ENCODE measurements at regions not wholly inside any gene's neighbourhood (a gene's known extent, or its start where the extent isn't known, plus 50 kb on each side); places are given as distances from the start of the nearest gene placed in this dataset.

DNA sequence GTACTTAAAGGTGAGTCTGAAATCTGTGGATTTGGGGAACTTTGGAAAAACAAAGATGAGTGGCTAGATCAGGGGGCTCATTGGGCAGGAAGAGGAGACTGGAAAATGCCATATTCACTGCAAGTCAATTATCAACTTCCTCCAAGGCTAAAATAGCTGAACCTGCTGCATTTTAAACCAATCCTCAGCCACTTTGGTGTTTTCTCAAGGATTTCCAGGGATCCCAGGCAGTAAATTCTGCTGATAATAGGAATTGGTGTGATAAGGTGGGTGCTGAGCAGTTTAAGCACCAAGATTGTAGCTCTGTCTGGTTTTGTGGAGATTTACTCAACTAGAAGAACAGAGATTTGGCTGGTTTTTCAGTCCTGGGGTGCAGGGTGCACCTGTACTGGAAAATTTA is 153.9 kb upstream of the CAMK1G start:
- TF ChIP-seq, protein P1, sequence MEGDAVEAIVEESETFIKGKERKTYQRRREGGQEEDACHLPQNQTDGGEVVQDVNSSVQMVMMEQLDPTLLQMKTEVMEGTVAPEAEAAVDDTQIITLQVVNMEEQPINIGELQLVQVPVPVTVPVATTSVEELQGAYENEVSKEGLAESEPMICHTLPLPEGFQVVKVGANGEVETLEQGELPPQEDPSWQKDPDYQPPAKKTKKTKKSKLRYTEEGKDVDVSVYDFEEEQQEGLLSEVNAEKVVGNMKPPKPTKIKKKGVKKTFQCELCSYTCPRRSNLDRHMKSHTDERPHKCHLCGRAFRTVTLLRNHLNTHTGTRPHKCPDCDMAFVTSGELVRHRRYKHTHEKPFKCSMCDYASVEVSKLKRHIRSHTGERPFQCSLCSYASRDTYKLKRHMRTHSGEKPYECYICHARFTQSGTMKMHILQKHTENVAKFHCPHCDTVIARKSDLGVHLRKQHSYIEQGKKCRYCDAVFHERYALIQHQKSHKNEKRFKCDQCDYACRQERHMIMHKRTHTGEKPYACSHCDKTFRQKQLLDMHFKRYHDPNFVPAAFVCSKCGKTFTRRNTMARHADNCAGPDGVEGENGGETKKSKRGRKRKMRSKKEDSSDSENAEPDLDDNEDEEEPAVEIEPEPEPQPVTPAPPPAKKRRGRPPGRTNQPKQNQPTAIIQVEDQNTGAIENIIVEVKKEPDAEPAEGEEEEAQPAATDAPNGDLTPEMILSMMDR (IDR thresholded peaks at IDR 0.05) = no peak
- TF ChIP-seq POLR2A (IDR thresholded peaks at IDR 0.05) (no peak), EP300 (IDR thresholded peaks at IDR 0.05) (no peak)
